NCI-H1694 treated with DMSO at 0.1 percent for 48 hours (cell line): ENCODE measurements at regions not wholly inside any gene's neighbourhood (a gene's known extent, or its start where the extent isn't known, plus 50 kb on each side); places are given as distances from the start of the nearest gene placed in this dataset.

Source experiments
- DNase-seq: peaks from one replicate; lab custom pipeline; 2025; lab: John Stamatoyannopoulos, UW

DNA sequence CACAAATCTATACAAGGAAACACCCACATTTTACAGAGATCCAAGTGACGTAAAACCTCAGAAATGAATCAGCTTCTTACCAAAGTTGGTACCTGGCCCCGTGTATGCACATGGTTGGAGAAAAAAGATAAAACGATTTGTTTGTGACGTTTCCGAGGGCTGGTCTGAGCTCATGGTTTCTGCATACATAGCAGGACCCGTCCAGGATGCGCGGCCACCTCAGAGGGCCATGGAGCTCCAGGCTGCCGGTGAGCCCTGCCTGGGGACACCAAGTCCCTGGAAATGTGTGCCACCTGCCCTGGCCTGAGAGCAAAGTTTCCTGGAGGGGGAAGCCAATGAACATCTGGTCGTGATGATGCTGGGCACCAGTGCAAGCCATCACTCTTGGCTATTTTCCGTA is 402.6 kb upstream of the MKI67 start:
- DNase-seq, result no peak

DNA sequence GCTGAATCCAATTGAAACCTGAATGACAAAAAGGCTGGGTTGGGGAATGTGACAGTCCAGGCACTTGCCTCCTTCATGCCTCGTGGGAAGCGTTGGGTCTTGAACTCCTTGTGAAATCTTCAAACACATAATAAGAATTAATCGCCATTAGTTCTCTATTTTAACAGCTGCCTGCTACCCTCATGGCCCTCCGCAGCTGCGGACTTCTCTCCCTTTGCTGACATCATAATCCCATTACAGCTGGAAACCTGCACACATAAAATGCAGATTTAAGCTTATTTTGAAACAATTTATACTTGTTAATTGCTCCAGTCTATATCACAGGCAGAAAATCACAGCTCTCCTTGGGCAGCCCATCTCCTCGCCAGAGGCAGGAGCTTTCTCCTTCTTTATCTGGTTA is 403.0 kb upstream of the MKI67 start:
- no peak for DNase-seq

DNA sequence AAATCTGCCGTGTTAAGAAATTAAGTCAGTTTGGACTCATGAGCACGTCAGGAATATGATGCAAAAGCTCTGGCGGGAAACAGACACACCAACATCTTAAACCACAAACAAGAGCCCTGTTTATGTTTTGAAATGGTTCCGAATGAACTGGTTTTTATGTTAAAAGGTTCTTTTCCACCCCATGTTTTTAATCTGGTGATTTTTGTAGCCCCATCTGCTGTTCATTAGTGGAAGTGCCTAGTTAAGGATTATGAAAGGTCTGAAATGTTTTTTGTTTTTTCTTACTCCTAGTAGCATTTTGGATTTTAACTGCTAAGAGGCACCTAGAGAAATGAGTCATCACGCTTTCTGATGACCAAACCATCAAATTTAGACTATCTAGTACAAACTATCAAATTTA is 404.1 kb upstream of the MKI67 start:
- DNase-seq, result peak; percentile 10

GRCh38 chr10:128530946-128531345 is 404.7 kb upstream of the MKI67 start:
- DNase-seq, result no peak

- no peak for DNase-seq
Observed at GRCh38 chr10:128534686-128535085, 408.5 kb upstream of the MKI67 start.

- DNase-seq, result no peak
Observed at GRCh38 chr10:128536259-128536658, 410.0 kb upstream of the MKI67 start.

DNA sequence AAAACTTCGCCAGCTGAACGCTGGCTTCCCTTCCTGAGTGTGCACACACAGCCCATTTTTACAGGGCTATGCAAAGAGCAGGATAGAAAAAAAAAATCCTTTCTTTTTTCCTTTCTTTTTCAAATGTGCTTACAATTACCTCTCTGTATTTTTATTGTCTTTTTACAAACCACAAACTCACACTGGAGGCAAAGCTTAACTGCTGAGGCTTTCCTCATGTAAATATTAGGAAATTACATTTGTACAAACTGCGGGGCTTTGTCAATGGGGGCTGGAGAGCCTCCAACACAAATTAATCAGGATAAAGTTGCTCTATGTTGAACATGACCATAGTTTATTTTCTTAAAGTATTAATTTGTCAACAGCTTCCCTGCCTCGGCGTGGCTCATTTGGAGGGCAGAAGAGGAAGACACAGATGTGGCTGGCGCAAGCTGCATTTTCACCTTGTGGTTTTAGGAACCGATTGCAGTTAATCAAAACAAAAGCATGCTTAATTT is 411.7 kb upstream of the MKI67 start:
- no peak for DNase-seq

DNA sequence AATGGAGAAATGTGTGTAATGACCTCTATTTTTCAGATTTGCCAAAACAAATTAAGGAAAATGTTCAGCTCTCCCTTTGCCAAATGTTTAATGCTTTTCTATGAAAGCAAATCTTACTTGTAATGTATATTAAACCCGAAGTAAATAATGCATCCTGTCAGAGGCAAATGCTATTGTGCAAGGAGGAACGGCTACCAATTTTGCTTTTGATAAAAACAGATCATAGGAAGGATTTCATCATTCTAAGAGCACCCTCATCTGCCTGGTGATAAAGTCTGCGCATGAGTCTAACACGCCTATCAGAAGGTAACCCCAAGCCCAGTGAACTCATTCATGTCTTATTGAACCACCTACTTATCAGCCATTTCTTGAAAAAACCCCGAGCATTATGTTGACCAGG is 412.4 kb upstream of the MKI67 start:
- DNase-seq, result peak; percentile 22

GRCh38 chr10:128539510-128540127 is 413.4 kb upstream of the MKI67 start:
- DNase-seq, result peak; percentile 48

- no peak for DNase-seq
Observed at GRCh38 chr10:128540128-128540762, 414.0 kb upstream of the MKI67 start.

DNA sequence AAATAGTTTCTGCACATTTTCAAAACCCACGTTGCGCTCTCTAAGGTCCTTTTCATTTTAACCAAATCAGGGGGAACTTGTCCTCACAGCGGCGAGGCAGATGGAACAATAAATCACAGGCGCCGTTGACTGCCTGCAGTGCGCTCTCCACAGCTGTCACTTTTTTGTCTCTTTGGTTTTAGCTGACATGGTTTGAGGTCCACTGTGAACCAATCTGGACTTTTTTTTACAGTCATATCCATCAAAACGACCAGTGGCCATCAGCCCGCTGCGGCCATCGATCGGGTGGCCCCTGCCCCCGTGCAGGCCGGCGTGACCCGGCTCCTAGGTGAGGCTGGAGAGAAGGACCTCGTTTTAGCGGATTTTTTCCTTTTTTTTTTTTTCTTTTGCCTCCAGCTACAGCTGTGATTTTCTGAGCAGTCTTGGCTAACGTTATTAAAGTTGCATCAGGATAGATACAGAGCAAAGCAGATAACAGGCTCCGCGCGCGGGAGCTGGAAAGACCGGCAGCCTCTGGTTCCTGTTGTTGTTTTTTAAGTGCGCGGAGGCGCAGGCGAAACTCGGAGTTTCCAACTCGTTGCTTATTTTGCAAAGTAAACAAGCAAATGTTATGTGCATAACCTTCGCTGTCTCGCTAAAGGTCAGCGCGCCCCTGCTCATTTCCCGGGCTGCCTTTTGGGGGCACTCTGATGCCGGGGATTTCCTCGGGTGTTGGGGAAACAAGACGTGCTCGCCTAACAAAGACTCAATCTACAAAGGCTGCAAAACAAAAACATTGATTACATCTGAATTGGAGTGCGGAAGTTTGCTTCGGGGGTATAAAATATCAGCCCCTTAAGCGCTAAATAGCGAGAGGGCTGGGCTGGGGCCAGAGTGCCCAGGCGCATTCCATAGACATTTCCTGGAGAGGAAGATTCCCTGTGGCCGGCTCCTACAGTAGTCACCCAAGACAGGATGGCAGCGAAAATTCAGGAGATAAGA is 414.8 kb upstream of the MKI67 start:
- peak; percentile 84 for DNase-seq

GRCh38 chr10:128541926-128542475 is 415.8 kb upstream of the MKI67 start:
- DNase-seq, result peak; percentile 11

GRCh38 chr10:128542659-128543058 is 416.4 kb upstream of the MKI67 start:
- no peak for DNase-seq

DNA sequence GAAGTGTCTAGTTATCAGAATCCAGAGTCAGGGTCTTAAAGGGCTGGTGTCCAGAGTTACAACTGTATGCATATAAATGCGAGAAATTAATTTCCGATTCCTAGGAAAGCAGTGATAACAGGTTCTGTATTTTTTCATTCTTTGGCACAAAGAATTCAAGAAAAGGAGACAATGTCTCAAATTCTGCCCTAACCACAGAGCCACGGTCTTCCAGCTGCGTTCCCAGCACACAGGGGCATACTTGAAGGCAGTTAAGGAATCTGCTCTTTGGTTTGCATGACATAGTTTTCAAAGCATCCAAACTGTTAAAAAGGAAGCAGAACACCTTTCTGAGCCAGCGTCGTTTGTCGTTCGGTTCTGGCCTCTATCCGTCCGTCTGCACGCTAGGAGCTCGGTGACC is 416.9 kb upstream of the MKI67 start:
- DNase-seq, result no peak

DNA sequence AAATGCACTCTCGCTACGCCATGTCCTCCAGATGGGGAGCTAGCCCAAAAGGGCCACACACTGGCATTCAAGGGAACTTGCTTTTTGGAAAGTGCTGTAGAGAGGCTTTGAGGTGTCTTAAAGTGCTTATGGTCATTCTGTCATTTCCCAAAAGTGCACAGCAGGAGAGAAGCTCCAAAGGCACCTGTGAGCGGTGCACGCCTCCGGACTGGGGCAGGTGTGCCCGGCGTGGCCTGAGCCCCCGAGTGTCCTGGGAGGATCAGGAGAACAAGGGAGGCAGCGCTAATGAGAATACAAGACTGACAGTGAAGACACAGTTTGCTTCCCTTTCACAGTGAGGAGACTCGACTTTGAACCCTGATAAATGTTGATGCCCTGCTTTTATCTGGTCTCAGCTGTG is 419.0 kb upstream of the MKI67 start:
- DNase-seq, result no peak

GRCh38 chr10:128546651-128547165 is 420.5 kb upstream of the MKI67 start:
- no peak for DNase-seq

DNA sequence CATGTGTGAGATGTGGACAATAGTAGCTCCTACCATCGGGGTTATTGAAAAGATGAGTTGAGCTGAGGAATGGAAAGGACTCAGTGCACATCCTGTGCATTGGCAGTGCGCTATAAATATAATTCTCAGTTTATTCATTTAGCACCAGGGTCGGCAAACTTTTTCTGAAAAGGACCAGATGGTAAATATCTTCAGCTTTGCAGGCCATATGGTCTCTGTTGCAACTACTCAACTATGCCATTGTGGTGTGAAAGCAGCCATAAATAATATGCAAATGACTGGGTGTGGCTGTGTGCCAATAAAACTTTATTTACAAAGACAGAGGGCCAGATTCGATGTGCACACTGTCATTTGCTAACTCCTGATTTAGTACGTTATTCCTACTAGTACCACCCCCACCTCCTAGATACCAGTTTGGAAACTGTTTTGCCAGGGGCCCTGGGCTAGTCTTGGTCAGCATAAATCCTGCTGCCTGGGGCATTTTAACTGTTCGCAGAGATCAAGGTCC is 422.9 kb upstream of the MKI67 start:
- peak; percentile 63 for DNase-seq

DNA sequence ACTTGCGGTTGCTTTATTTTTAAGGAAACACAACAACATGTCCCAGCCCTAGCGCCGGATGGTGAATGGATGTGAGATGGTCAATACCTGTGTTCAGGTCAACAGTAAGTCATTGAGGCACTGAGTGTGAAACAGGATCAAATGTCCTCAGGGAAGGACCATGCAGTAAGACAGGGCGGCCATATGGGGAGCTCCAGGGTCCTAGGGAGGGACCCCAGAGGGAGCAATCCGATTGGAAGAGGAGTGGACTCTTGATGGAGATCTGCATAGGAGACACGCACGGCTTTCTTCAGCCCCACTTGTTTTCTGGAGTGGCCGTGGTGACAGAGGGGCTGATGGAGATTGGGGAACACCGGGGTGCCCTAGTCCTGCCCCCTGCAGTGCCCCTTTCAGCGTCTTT is 423.8 kb upstream of the MKI67 start:
- DNase-seq, result no peak

DNA sequence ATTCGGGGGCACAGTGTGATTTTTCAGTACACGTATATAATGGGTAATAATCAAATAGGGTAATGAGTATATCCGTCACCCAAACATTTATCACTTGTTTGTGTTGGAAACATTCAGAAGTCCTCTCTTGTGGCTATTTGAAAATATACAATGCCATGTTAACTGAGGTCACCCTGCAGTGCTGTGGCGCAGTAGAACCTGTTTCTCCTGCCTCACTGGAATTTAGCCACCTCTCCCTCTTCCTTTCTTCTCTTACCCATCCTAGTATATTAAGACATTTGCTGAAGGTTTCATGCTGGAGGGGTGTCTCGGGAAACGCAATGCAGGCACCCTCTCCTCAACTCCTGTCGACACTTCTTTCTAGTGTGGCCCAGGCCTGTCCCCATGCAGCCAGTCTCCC is 425.3 kb upstream of the MKI67 start:
- no peak for DNase-seq

GRCh38 chr10:128553755-128554154 is 427.5 kb upstream of the MKI67 start:
- no peak for DNase-seq

DNA sequence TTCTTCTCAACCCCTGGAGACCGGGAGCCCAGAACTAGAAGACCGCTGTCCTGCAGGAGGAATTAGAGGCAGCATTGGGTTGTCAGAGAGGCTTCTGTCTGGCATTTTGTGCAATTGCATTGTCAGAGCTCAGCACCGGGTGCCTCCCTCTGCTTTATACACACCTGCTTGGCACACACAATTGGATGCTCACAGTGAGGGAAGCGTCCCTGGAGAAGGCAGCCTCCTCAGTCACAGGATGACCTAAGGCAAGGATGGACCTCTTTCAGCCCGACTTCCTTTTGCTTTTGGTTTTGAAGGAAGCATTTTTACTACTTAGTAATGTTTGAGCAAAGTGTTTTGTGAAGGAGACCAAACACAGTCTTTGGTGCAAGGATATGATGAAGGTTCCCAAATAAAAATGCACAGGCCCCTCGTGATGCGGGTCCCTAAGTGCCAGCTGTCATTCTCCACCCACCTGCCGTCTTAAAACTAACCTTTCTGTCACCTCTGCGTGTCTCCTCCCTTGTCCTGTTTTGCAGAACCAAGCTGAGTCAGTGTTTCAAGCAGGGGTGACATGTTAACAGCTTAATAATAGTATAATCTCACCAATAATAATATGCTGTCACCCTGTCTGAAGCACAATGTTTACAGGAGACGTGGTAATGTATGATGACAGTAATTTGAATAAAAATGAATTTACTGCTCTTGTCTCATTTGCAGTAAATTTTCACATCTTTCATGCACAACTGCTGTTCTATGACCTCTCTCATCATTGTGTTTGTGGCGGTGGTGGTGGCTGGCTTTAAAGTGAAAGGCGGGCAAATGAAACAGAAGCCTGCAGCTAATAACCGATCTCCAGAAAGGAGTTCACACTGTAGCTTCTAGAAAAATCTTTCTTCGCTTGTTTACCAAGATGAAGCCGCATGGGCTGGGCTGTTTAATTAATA is 430.2 kb upstream of the MKI67 start:
- no peak for DNase-seq
